ENCODE measurements at regions not wholly inside any gene's neighbourhood (a gene's known extent, or its start where the extent isn't known, plus 50 kb on each side); places are given as distances from the start of the nearest gene placed in this dataset.
"Not testable (repeated sequence)": the region's sequence is repeated elsewhere in the genome, so short reads cannot be mapped to it uniquely, and the experiment has no call there.

- not testable (repeated sequence) for DNase-seq (ENCODE audit: low spot score)
These were observed 301.6 kb upstream of the FSTL5 start for GRCh38 chr4:162465356-162465755.

DNA sequence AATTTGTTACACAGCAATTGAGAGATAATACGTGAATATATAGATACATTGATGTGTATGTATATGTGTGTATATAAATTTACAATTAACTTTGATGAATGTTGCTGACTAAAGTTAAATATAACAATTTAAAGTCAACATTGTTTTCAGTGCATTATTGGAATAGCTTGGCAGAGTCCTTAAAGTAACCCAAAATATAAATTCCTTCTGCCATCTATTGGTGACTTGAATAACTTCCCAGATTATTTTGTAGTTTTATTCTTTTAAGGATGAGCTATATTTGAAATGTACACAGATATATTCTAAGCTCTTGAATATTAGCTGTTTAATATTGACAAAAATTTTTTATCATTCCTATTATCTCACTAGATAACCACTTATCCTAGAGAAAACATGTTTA, 298.2 kb upstream of the FSTL5 start:
- DNase-seq (ENCODE audit: low spot score) = no peak

DNA sequence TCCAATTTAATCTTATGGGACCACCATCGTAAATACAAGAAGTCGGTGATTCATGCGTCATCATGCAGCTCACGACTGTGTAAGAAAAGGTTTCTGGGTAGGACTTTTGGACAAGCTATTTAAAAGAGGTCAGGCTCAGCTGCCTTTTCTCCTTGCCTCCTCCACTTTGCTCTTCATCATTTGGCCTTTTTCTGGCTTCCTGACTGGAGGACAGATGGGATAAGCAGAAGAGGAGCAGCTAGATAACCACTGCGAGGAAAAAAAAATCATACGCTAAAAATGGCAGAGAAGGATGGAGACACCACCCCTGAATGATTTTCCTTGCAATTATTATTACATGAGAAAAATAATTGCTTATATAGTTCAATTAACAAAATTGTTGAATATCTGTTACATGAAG, 294.3 kb upstream of the FSTL5 start:
- DNase-seq (ENCODE audit: low spot score) = no peak

GRCh38 chr4:162457071-162457865, 293.5 kb upstream of the FSTL5 start:
- DNase-seq (ENCODE audit: low spot score) = no peak

DNA sequence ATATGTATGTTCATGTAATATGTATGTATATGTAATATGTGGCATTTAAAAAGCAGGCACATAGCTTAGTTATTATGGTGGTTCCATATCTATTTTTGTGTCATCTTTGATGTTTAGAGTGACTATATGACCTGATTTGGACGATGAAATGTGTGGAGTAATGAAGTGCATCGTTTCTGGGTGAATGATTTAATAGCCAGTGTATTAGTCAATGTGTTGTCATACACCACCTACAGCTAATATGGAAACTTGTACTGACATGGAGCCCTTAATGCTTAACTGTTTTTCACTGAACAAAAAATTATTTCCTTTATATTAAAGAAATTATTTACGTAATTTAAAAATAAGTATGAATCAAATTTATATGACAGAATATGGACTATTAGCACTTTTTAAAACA, 292.3 kb upstream of the FSTL5 start:
- no peak for DNase-seq (ENCODE audit: low spot score)

DNA sequence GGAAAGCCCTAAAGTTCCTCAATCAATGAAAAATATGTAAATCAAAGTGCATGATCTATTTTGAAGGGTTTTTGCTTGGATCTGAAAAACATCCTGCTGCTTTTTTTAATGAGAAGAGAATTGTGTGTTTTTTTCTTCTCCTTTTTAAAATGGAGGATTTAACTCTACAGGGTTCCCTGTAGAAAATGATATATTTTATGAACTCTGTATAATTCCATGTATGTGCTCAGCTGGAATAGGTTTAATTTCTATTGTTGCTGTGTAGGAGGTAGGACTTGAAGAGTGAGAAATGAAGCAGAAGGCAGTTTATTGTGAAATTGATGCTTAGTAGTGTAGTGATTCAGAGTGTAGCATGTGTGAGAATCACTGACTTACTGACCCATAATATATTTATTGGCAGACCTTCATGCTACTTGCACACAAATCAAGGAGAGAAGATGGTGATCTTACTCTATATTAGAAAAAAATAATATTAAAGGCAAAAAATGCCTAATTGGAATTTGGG, 286.8 kb upstream of the FSTL5 start:
- no peak for DNase-seq (ENCODE audit: low spot score)

- no peak for DNase-seq (ENCODE audit: low spot score)
These were observed 279.7 kb upstream of the FSTL5 start for GRCh38 chr4:162443510-162443909.

- no peak for DNase-seq (ENCODE audit: low spot score)
These were observed 278.3 kb upstream of the FSTL5 start for GRCh38 chr4:162442128-162442527.

DNA sequence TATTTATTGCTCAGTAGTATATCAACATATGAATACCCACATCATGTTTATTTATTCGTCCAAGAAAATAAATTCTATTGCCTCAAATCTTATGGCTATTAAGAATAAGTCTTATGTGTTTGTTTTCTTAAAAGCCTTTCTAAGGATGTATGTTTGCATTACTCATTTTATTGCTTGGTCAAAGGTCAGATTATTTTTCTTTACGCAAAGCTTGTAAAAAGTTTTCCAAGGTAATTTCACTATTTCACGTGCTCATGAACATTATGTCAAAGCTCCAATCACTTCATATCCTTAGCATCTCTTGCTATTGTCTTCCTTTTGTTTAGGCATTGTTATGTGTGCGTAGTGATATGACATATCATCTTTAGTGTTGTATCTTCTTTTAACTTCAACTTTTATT, 258.5 kb upstream of the FSTL5 start:
- no peak for DNase-seq (ENCODE audit: low spot score)

GRCh38 chr4:162410854-162411253, 247.1 kb upstream of the FSTL5 start:
- DNase-seq (ENCODE audit: low spot score) = no peak

DNA sequence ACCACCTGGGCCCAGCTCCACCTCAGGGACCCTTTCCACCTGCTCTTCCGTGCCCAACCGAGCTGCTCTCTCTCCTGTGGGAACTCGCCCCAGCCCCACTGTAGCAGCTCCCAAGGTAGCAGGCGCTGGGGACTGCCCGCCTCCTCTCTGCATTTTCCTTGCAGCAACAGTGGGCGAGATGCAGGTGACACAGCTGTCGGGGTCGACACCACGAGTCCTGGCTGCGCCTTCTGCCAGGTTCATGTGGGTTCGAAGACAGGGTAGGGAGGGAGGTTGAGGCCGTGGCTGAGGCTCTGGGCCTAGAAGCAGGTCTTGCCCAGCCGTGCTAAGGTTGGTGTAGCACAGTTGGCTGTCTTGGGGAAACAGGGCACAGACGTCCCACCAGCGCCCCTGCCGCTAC, 245.2 kb upstream of the FSTL5 start:
- DNase-seq (ENCODE audit: low spot score) = no peak

- DNase-seq (ENCODE audit: low spot score) = no peak
These were observed 244.5 kb upstream of the FSTL5 start for GRCh38 chr4:162408309-162408708.

- DNase-seq (ENCODE audit: low spot score) = no peak
These were observed 243.0 kb upstream of the FSTL5 start for GRCh38 chr4:162406637-162407365.

- DNase-seq (ENCODE audit: low spot score) = no peak
These were observed 240.1 kb upstream of the FSTL5 start for GRCh38 chr4:162403932-162404331.

GRCh38 chr4:162403419-162403818, 239.6 kb upstream of the FSTL5 start:
- DNase-seq (ENCODE audit: low spot score) = no peak

- DNase-seq (ENCODE audit: low spot score) = no peak
These were observed 237.2 kb upstream of the FSTL5 start for GRCh38 chr4:162401021-162401420.

GRCh38 chr4:162392946-162393345, 229.1 kb upstream of the FSTL5 start:
- no peak for DNase-seq (ENCODE audit: low spot score)

DNA sequence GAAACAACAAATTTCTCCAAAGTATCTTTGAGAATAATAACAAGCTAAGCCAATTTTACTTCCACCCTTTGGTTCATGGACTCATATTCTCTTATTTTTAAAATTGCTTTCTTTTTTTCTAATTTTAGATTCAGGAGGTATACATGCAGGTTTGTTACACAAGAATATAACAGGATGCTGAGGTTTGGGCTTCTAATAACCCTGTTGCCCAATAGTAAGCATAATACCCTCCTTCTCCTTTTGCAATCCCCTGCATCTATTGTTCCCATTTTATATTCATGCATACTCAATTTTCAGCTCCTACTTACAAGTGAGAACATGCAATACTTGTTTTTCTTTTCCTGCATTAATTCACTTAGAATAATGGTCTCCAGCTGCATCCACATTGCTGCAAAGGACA, 202.3 kb upstream of the FSTL5 start:
- no peak for DNase-seq (ENCODE audit: low spot score)

DNA sequence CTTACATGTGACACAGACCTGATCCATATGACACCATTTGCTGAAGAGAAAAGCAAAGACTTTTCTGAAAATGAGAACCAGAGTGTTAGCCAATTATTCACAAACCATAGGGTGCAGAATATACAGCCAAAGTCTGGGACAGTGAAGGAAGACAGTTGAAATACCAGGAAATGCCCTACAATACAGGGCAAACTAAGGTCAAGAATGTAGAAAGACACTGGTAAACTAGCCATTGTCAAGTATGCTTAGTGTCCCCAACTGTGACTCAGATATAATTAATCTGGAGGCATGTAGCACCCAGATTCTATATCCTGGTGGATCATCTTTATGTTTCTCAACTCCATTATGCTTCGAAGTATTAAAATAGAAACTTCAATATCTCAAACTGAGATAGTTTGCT, 200.9 kb upstream of the FSTL5 start:
- DNase-seq (ENCODE audit: low spot score) = no peak

GRCh38 chr4:162360369-162361149, 196.8 kb upstream of the FSTL5 start:
- no peak for DNase-seq (ENCODE audit: low spot score)

DNA sequence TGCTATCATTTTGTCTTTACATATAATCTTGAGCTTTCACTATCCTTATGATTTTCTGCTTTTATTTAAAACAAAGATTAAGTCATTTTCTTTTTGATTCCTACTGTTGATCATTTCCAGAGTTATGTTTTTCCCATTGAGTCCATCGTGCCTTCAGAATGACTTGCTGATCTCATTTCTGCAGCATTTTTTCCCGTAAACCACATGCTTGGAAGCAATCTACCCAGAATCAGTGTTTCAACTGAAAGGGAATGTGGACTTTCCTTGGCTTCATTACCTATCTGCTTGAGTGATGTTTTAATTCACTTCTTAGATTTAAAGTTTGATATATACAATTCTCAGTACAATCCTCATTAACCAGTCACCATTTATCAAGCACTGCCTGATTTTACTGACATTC, 192.4 kb upstream of the FSTL5 start:
- DNase-seq (ENCODE audit: low spot score) = no peak

DNA sequence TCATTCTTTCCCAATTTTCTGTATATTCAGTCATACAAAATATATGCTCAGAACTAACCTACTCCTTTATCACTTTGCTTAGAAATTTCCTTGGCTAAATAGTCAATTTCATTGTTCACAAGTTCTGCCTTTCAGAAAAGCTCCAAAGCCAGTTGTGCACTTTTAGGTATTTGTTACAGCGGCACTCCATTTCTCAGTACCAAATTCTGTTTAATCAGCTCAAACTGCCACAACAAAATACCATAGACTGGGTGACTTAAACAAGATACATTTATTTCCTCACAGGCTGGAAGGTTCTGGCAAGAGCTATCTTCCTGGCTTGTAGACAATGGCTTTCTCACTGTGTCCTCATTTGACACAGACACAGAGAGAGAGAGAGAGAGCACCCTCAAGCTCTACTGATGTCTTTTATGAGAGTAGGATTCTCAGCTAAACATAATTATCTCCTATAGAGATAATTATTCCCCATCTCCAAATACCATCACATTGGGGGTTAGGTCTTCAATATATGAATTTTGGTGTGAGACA, 188.8 kb upstream of the FSTL5 start:
- DNase-seq (ENCODE audit: low spot score) = no peak
